ENCODE measurements at regions not wholly inside any gene's neighbourhood (a gene's known extent, or its start where the extent isn't known, plus 50 kb on each side); places are given as distances from the start of the nearest gene placed in this dataset.
"Not testable (repeated sequence)": the region's sequence is repeated elsewhere in the genome, so short reads cannot be mapped to it uniquely, and the experiment has no call there.

GRCh38 chr5:108696951-108697715 lies 50.6 kb upstream of the FER start:
- no peak for DNase-seq (ENCODE audit: low spot score)

DNA sequence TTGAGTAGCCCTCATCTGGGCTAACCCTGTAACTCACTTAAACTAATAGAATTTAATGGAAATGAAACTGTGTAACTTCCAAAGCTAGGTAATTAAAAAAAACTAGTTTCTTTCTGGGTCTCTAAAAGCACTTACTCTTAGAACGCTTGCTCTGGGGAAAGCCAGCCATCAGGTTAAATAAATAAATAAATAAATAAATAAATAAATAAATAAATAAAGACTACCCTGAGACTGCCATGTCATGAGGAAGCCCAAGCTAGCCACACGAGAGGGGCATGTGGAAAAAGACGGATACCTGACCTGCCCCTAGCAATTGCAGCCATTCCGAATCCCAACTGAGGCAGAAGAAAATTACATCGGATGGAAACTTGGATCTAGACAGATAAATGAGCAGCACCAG lies 51.3 kb upstream of the FER start:
- DNase-seq (ENCODE audit: low spot score) = no peak

DNA sequence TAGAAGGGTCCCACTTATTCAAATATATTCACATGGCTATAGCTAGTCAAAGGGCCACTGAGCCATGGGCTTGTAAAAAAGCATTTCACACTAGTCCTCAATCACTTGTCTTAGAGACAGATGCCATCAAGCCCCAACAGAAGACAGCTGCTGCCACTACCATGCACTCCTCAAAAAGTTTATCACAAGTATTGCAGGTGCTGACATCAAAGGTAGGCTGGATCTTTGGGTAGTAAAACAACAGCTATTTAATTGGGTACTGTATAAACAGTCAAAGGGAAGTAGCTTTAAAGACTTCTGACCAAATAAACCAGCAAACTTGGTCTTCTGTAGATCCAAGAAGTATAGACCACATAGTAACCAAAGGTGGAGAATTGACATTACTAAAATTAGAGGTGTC lies 59.2 kb upstream of the FER start:
- DNase-seq (ENCODE audit: low spot score) = no peak

- no peak for DNase-seq (ENCODE audit: low spot score)
Observed at GRCh38 chr5:108687595-108688200, 60.0 kb upstream of the FER start.

DNA sequence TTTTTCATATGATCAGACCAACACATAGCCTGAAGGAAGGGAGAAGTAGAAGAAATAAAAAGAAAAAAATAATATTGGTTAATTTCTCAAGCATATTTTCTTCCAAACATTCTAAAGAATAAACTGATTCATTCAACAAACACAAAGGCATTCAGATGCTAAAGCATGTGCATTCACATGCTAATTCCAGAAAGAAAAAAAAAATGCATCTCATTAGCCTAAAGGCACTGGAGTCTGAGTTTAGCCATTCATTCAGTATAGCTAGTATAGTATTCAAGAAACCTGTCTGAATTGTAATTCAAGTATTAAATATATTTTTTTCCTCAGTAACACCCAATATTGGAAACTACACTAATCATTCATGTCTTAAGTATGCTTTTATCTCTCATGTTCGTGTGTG lies 61.0 kb upstream of the FER start:
- peak; percentile 8 for DNase-seq (ENCODE audit: low spot score)

DNA sequence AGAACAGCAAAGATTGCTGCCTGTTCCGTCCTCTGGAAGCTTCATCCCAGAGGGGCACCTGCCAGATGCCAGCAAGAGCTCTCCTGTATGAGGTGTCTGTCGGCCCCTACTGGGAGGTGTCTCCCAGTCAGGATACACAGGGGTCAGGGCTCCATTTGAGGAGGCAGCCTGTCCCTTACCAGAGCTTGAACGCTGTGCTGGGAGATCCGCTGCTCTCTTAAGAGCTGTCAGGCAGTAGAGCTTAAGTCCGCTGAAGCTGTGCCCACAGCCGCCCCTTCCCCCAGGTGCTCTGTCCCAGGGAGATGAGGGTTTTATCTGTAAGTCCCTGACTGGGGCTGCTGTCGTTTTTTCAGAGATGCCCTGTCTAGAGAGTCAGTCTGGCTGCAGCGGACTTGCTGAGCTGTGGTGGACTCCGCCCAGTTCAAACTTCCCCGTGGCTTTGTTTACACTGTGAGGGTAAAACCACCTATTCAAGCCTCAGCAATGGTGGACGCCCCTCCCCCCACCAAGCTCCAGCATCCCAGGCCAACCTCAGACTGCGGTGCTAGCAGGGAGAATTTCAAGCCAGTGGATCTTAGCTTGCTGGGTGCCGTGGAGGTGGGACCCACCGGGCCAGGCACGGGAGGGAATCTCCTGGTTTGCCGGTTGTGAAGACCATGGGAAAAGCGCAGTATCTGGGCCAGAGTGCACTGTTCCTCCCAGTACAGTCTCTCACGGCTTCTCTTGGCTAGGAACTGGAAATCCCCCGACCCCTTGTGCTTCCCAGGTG lies 62.1 kb upstream of the FER start:
- DNase-seq (ENCODE audit: low spot score) = not testable (repeated sequence)

DNA sequence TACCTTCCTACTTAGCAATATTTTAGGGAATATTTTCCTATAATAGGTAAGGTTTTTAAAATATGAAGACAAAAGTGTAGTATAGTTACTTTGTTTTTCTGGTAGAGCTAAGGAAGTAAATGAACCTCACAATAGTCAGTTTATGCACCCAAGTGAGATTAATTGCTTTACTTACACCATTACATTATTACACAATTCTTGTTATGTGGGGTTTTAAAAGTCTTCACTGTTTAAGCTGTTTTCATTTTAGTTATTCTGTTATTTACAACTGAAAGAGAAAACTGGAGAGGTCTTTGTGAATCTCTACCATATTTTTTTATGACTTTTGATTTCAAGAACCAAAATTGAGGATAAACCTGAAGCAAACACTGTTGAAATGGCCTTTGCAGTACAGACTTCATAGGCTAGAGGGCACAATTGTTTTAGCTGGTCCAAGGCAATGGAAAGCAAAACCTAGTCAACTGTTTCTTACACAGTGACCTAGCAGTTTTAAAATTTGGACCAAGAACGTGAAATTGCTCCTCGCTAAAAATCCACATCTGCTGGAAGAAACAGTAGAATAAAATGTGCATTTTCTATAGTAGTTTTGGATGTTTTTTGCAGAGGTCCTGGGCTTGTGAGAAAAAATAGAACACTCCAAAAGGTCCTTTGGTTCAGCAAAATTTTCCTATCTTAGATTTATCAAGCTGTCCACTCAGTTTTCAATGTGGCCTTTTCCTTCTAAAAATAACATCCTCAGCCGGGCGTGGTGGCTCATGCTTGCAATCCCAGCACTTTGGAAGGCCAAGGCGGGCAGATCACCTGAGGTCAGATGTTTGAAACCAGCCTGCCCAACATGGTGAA lies 66.4 kb upstream of the FER start:
- peak; percentile 72 for DNase-seq (ENCODE audit: low spot score)

GRCh38 chr5:108678091-108678490 lies 69.6 kb upstream of the FER start:
- DNase-seq (ENCODE audit: low spot score) = no peak

- no peak for DNase-seq (ENCODE audit: low spot score)
Observed at GRCh38 chr5:108675736-108676135, 72.0 kb upstream of the FER start.

- no peak for DNase-seq (ENCODE audit: low spot score)
Observed at GRCh38 chr5:108672639-108673038, 75.1 kb upstream of the FER start.

DNA sequence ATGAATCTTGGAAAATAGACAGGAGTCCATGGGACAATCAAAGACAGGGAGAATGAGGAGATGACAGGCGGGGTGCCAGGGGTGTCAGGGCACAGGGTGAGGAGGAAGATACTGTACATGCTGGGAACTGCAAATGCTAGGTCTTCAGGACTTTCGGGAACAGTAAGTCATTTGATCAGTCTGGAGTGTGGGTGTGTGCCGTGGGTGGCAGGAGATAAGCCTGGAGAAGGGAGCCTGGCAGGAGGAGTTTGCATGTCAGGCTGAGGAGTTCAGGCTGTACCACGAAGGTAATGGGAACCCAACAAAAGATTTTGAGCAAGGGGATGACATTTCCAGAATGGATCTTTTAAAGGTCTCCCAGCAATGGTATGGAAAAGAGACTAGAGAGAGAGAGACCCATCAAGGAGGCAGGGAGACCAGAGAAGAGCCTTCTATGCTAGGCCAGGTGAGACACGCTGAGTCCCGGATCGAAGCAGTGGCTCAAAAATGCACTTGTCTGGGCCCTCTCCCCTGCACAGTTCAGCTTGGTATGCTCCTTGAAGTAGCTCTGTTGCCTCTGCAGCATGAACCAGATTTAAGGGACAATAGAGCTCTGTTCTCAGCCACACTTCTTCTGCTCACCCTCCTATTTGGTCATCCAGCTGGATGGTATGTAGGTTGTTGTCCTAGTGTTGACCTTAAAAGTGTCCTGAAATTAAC lies 77.0 kb upstream of the FER start:
- DNase-seq (ENCODE audit: low spot score) = no peak

- DNase-seq (ENCODE audit: low spot score) = no peak
Observed at GRCh38 chr5:108669462-108669861, 78.2 kb upstream of the FER start.

GRCh38 chr5:108661590-108662219 lies 86.0 kb upstream of the FER start:
- no peak for DNase-seq (ENCODE audit: low spot score)

DNA sequence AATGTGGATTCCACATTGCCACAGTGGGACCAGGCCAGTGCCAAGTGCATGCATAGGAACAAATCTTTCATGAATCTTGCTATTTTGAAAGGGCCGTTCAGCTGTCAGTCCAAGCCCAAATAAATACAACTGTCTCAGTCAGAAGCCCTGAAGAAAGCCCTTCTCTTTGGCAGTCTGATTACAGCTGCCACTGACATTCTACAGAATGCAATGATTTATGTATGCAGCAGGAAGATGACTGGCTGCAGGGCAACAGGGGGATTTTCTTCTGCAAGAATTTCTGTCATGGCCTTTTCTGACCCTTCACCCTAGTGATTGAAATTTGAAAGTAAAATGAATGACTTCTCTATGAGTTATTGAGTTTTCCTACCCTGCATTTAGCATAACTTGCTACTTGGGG lies 86.7 kb upstream of the FER start:
- DNase-seq (ENCODE audit: low spot score) = no peak

DNA sequence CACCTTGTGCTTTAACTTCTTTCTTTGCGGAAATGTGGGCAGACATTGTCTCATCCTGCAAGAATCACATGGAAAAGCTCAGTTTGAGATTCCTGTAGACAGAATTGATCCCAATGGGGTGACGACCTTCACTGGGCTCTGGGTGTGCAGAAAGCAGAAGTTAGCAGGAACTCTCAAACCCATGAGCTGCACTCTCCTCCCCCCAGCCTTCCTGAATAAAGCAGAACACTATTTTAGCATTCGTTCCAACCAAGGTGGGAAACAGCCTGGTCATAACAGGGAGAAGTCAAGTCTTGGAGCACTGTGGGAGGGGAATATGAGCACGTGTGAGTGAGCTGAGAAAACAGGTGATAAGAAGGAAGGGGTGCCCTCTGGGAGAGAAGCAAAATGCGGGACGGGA lies 87.4 kb upstream of the FER start:
- DNase-seq (ENCODE audit: low spot score) = no peak

GRCh38 chr5:108659531-108659930 lies 88.2 kb upstream of the FER start:
- DNase-seq (ENCODE audit: low spot score) = no peak

- no peak for DNase-seq (ENCODE audit: low spot score)
Observed at GRCh38 chr5:108655750-108656450, 91.8 kb upstream of the FER start.

- no peak for DNase-seq (ENCODE audit: low spot score)
Observed at GRCh38 chr5:108654051-108654450, 93.6 kb upstream of the FER start.

GRCh38 chr5:108653201-108653600 lies 94.5 kb upstream of the FER start:
- DNase-seq (ENCODE audit: low spot score) = no peak

DNA sequence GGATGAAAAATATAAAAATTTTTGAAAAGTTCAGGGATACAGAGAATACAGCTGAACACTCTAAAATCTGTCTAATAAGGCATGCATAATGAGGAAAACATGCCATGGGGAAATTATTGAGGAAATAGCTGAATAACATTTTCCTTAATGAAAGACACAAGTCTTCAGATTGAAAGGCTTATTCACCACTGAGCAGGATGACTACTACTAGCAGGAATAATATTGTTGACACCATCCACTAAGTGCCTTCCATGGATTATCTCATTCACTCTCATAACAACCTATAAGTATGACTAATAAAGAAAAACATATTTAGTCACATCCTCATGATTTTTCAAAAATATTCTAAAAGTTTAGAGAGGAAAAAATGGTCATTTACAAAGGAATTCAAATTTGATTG lies 96.7 kb upstream of the FER start:
- no peak for DNase-seq (ENCODE audit: low spot score)

GRCh38 chr5:108649646-108650045 lies 98.1 kb upstream of the FER start:
- no peak for DNase-seq (ENCODE audit: low spot score)

All from globus pallidus (tissue), 1 donor.